PC-3 (cell line): ENCODE measurements at regions not wholly inside any gene's neighbourhood (a gene's known extent, or its start where the extent isn't known, plus 50 kb on each side); places are given as distances from the start of the nearest gene placed in this dataset.

Experiments used
- ATAC-seq: fragments of 200-7000 bp; cut with Tn5 transposase; 2 replicates; pipeline ENCODE4 v1.9.1; 2020; ENCODE audit warnings: mild to moderate bottlenecking, moderate library complexity
- BruUV-seq: library from RNA; stranded (reverse); fragments of 400-500 nt; replicated peaks from 2 replicates; lab custom pipeline; 2021; lab: Mats Ljungman, UMichigan
- CTCF ChIA-PET: fragments of 300-600 bp; sonication (Branson Sonifier 250); formaldehyde crosslinking; loops from one replicate; lab custom pipeline; 2022; ENCODE audit warnings: antibody characterized with exemption; lab: Charles Lee
- POLR2A ChIA-PET: fragments of 300-600 bp; sonication (Branson Sonifier 250); formaldehyde crosslinking; loops from one replicate; lab custom pipeline; 2022; ENCODE audit warnings: antibody characterized with exemption; ENCODE audit not compliant: unreplicated experiment; lab: Charles Lee
- DNase-seq: peaks from one replicate; pipeline ENCODE4 v3.0.0-alpha.2; 2015
- H2AFZ ChIP-seq: fragments of 300-600 bp; sonication (generic); 2 replicates; pipeline ENCODE4 v1.6.0; 2016; ENCODE audit warnings: antibody characterized with exemption, low read length
- H3F3A ChIP-seq: fragments of 300-600 bp; sonication (generic); one replicate; pipeline ENCODE4 v1.6.0; 2017; ENCODE audit warnings: antibody characterized with exemption, low read length, control low read depth, mild to moderate bottlenecking; ENCODE audit not compliant: unreplicated experiment
- H3K27ac ChIP-seq: fragments of 300-600 bp; sonication (generic); 2 replicates; pipeline ENCODE4 v1.5.1; 2016; ENCODE audit warnings: mild to moderate bottlenecking, low read length
- H3K27me3 ChIP-seq: fragments of 300-600 bp; sonication (generic); 2 replicates; pipeline ENCODE4 v1.6.1; 2016; ENCODE audit warnings: low read length, mixed read lengths
- H3K36me3 ChIP-seq: fragments of 300-600 bp; sonication (generic); 2 replicates; pipeline ENCODE4 v1.6.1; 2016; ENCODE audit warnings: low read depth, mixed run types, low read length, mixed read lengths
- H3K4me1 ChIP-seq: fragments of 300-600 bp; sonication (generic); 2 replicates; pipeline ENCODE4 v1.5.1; 2016; ENCODE audit warnings: low read length; ENCODE audit not compliant: insufficient read depth
- H3K4me2 ChIP-seq: fragments of 300-600 bp; sonication (generic); 2 replicates; pipeline ENCODE4 v1.6.0; 2016; ENCODE audit warnings: low read length
- H3K4me3 ChIP-seq: fragments of 300-600 bp; sonication (generic); 2 replicates; pipeline ENCODE4 v1.5.1; 2016; ENCODE audit warnings: mild to moderate bottlenecking, low read length, mixed read lengths
- H3K79me2 ChIP-seq: fragments of 300-600 bp; sonication (generic); 2 replicates; pipeline ENCODE4 v1.6.1; 2017; ENCODE audit warnings: low read length, mixed read lengths
- H3K9ac ChIP-seq: fragments of 300-600 bp; sonication (generic); 2 replicates; pipeline ENCODE4 v1.6.0; 2016; ENCODE audit warnings: mild to moderate bottlenecking, low read length
- H3K9me2 ChIP-seq: fragments of 300-600 bp; sonication (generic); replicated peaks from 2 replicates; pipeline ENCODE4 v1.6.1; 2016; ENCODE audit warnings: mixed run types, low read length, mixed read lengths
- H3K9me3 ChIP-seq: fragments of 300-600 bp; sonication (generic); 2 replicates; pipeline ENCODE4 v1.6.1; 2016; ENCODE audit warnings: low read length, mixed read lengths
- H4K20me1 ChIP-seq: fragments of 300-600 bp; sonication (generic); 2 replicates; pipeline ENCODE4 v1.6.1; 2016; ENCODE audit warnings: low read length, mixed read lengths
- CTCF ChIP-seq: fragments of 300-600 bp; sonication (generic); conservative IDR thresholded peaks from 2 replicates; pipeline ENCODE4 v1.5.1; 2017; ENCODE audit warnings: antibody characterized with exemption, low read depth, mild to moderate bottlenecking, low read length
- EZH2 ChIP-seq: fragments of 300-600 bp; sonication (generic); IDR thresholded peaks from one replicate; pipeline ENCODE4 v1.6.1; 2017; ENCODE audit warnings: antibody characterized with exemption, mild to moderate bottlenecking, low read length; ENCODE audit not compliant: unreplicated experiment
- EZH2phosphoT487 ChIP-seq: fragments of 300-600 bp; sonication (generic); IDR thresholded peaks from 2 replicates; pipeline ENCODE4 v1.6.1; 2018; ENCODE audit warnings: mild to moderate bottlenecking, antibody characterized with exemption, low read length, borderline replicate concordance
- intact Hi-C: fragments of 100-400 bp; cut with micrococcal nuclease; formaldehyde crosslinking; loops from 2 replicates; pipeline ENCODE4 v1.9.0; 2023

GRCh38 chr1:168408884-168409283 lies 128.2 kb downstream of the TBX19 start:
- TF ChIP-seq EZH2 (no peak), CTCF (no peak), EZH2phosphoT487 (no peak)
- H4K20me1 ChIP-seq: no peaks in the 10 kb centered on the region
- H3K9ac ChIP-seq: no peak overlapping the region
- no peaks in the 10 kb centered on the region for H3K27me3 ChIP-seq
- intact Hi-C loops: loop anchor here (2.0 to 5.0 kb wide), 2 partner anchors 18 to 67 kb away; no protein-coding TSS in a partner anchor
- peaks cover 23% of the 10 kb centered on the region for H3K4me1 ChIP-seq
- H3K4me3 ChIP-seq: no peak overlapping the region
- no peaks in the 10 kb centered on the region for H3K9me3 ChIP-seq
- H3K9me2 ChIP-seq: no peaks in the 10 kb centered on the region
- ChIA-PET POLR2A (interaction anchor here (0.6 to 0.7 kb wide), 2 partner anchors 192 to 240 kb away, joined by 4 to 6 read pairs; no protein-coding TSS in a partner anchor), CTCF (no interaction called here)
- peak overlapping the region; percentile 55 for H3K27ac ChIP-seq
- no peaks in the 10 kb centered on the region for H3F3A ChIP-seq
- peak; percentile 85 for ATAC-seq
- no TSS peak for BruUV-seq
- DNase-seq: peak; percentile 95
- no peak overlapping the region for H2AFZ ChIP-seq
- H3K79me2 ChIP-seq: no peaks in the 10 kb centered on the region
- H3K4me2 ChIP-seq: peak overlapping the region; percentile 30
- H3K36me3 ChIP-seq: no peaks in the 10 kb centered on the region

- peak; percentile 40 for ATAC-seq
- TF ChIP-seq EZH2 (no peak), EZH2phosphoT487 (no peak), CTCF (no peak)
- Histone ChIP-seq H3K27ac (peak overlapping the region; percentile 55), H3K9me3 (no peaks in the 10 kb centered on the region), H3K9ac (no peak overlapping the region), H3K4me3 (no peak overlapping the region), H3K9me2 (no peaks in the 10 kb centered on the region), H3K79me2 (no peaks in the 10 kb centered on the region), H4K20me1 (no peaks in the 10 kb centered on the region), H3K4me1 (peaks cover 23% of the 10 kb centered on the region), H2AFZ (no peak overlapping the region), H3K27me3 (no peaks in the 10 kb centered on the region), H3K4me2 (peak overlapping the region; percentile 30), H3K36me3 (no peaks in the 10 kb centered on the region), H3F3A (no peaks in the 10 kb centered on the region)
- intact Hi-C loops: loop anchor here (2.0 to 5.0 kb wide), 2 partner anchors 18 to 66 kb away; no protein-coding TSS in a partner anchor
- CTCF ChIA-PET: no interaction called here
- POLR2A ChIA-PET: interaction anchor here (0.6 to 0.7 kb wide), 2 partner anchors 192 to 240 kb away, joined by 4 to 6 read pairs; no protein-coding TSS in a partner anchor
- DNase-seq: peak; percentile 68
- no TSS peak for BruUV-seq
Observed at GRCh38 chr1:168408539-168408865, 127.8 kb downstream of the TBX19 start.

- ATAC-seq: peak; percentile 23
- H3K79me2 ChIP-seq: no peaks in the 10 kb centered on the region
- no peaks in the 10 kb centered on the region for H3K9me3 ChIP-seq
- H2AFZ ChIP-seq: no peak overlapping the region
- no peak for DNase-seq
- ChIA-PET POLR2A (interaction anchor here (0.6 to 0.7 kb wide), 2 partner anchors 191 to 239 kb away, joined by 4 to 6 read pairs; no protein-coding TSS in a partner anchor), CTCF (no interaction called here)
- H3K4me3 ChIP-seq: no peak overlapping the region
- no TSS peak for BruUV-seq
- H3K27me3 ChIP-seq: no peaks in the 10 kb centered on the region
- peak overlapping the region; percentile 55 for H3K27ac ChIP-seq
- no peaks in the 10 kb centered on the region for H3K9me2 ChIP-seq
- TF ChIP-seq EZH2: no peak
- no peak for TF ChIP-seq EZH2phosphoT487
- no peak for TF ChIP-seq CTCF
- H3F3A ChIP-seq: no peaks in the 10 kb centered on the region
- intact Hi-C loops: loop anchor here (2.0 to 5.0 kb wide), 2 partner anchors 17 to 66 kb away; no protein-coding TSS in a partner anchor
- H3K4me1 ChIP-seq: peaks cover 23% of the 10 kb centered on the region
- H4K20me1 ChIP-seq: no peaks in the 10 kb centered on the region
- H3K4me2 ChIP-seq: peak overlapping the region; percentile 30
- H3K36me3 ChIP-seq: no peaks in the 10 kb centered on the region
- H3K9ac ChIP-seq: no peak overlapping the region
Observed at GRCh38 chr1:168407832-168408538, 127.3 kb downstream of the TBX19 start.
